HepG2 (cell line): ENCODE measurements at regions not wholly inside any gene's neighbourhood (a gene's known extent, or its start where the extent isn't known, plus 50 kb on each side); places are given as distances from the start of the nearest gene placed in this dataset.

ENCODE experiments used
- KLF9 ChIP-seq: IDR thresholded peaks from 2 replicates; pipeline ENCODE4 v1.6.1; 2016; ENCODE audit warnings: low read depth
- ZBTB25 ChIP-seq: IDR thresholded peaks from 2 replicates; pipeline ENCODE4 v1.6.1; 2018; ENCODE audit warnings: missing genetic modification reagents
- ZFX ChIP-seq: sonication (generic); formaldehyde crosslinking; IDR thresholded peaks from 2 replicates; pipeline ENCODE4 v1.4.0; 2020; ENCODE audit warnings: mild to moderate bottlenecking, low read depth, missing genetic modification reagents, moderate library complexity

GRCh38 chr5:27377626-27378025 is 339.2 kb upstream of the CDH9 start:
- no peak for TF ChIP-seq ZBTB25
- TF ChIP-seq KLF9 (CRISPR knock-in tag), result no peak
- TF ChIP-seq ZFX (CRISPR knock-in tag), result no peak
